ENCODE measurements at regions not wholly inside any gene's neighbourhood (a gene's known extent, or its start where the extent isn't known, plus 50 kb on each side); places are given as distances from the start of the nearest gene placed in this dataset.

GRCh38 chr7:41098846-41099245, 604.0 kb downstream of the INHBA start:
- Histone ChIP-seq H3K4me3 (ENCODE audit: low read depth in 1 of 2, low read length in 1 of 2) (no peak overlapping the region), H3K4me1 (ENCODE audit: control insufficient read depth in 1 of 2, insufficient read depth in 1 of 2, low read depth in 1 of 2, low read length in 1 of 2) (no peaks in the 10 kb centered on the region), H3K27ac (no peak overlapping the region), H3K27me3 (no peaks in the 10 kb centered on the region), H3K36me3 (no peaks in the 10 kb centered on the region), H3K9me3 (no peaks in the 10 kb centered on the region)
- TF ChIP-seq CTCF (IDR thresholded peaks at IDR 0.05), result no peak

GRCh38 chr7:41098402-41098801, 604.5 kb downstream of the INHBA start:
- Histone ChIP-seq H3K4me3 (ENCODE audit: low read depth in 1 of 2, low read length in 1 of 2) (no peak overlapping the region), H3K9me3 (no peaks in the 10 kb centered on the region), H3K27ac (no peak overlapping the region), H3K27me3 (no peaks in the 10 kb centered on the region), H3K36me3 (no peaks in the 10 kb centered on the region), H3K4me1 (ENCODE audit: control insufficient read depth in 1 of 2, insufficient read depth in 1 of 2, low read depth in 1 of 2, low read length in 1 of 2) (no peaks in the 10 kb centered on the region)
- TF ChIP-seq CTCF (IDR thresholded peaks at IDR 0.05), result no peak

- Histone ChIP-seq H3K4me3 (ENCODE audit: low read depth in 1 of 2, low read length in 1 of 2) (no peak overlapping the region), H3K4me1 (ENCODE audit: control insufficient read depth in 1 of 2, insufficient read depth in 1 of 2, low read depth in 1 of 2, low read length in 1 of 2) (no peaks in the 10 kb centered on the region), H3K27me3 (no peaks in the 10 kb centered on the region), H3K27ac (no peak overlapping the region), H3K36me3 (no peaks in the 10 kb centered on the region), H3K9me3 (no peaks in the 10 kb centered on the region)
- no peak for TF ChIP-seq CTCF (IDR thresholded peaks at IDR 0.05)
Measured at GRCh38 chr7:41097501-41097900, 605.4 kb downstream of the INHBA start.

- TF ChIP-seq CTCF (IDR thresholded peaks at IDR 0.05), result no peak
- H3K36me3 ChIP-seq, result no peaks in the 10 kb centered on the region
- no peaks in the 10 kb centered on the region for H3K27me3 ChIP-seq
- no peak overlapping the region for H3K27ac ChIP-seq
- no peaks in the 10 kb centered on the region for H3K9me3 ChIP-seq
- no peaks in the 10 kb centered on the region for H3K4me1 ChIP-seq (ENCODE audit: control insufficient read depth in 1 of 2, insufficient read depth in 1 of 2, low read depth in 1 of 2, low read length in 1 of 2)
- H3K4me3 ChIP-seq (ENCODE audit: low read depth in 1 of 2, low read length in 1 of 2), result no peak overlapping the region
Measured at GRCh38 chr7:41096917-41097316, 606.0 kb downstream of the INHBA start.

GRCh38 chr7:41093141-41093540, 609.7 kb downstream of the INHBA start:
- Histone ChIP-seq H3K36me3 (no peaks in the 10 kb centered on the region), H3K4me3 (ENCODE audit: low read depth in 1 of 2, low read length in 1 of 2) (no peak overlapping the region), H3K27me3 (no peaks in the 10 kb centered on the region), H3K27ac (no peak overlapping the region), H3K4me1 (ENCODE audit: control insufficient read depth in 1 of 2, insufficient read depth in 1 of 2, low read depth in 1 of 2, low read length in 1 of 2) (no peaks in the 10 kb centered on the region), H3K9me3 (no peaks in the 10 kb centered on the region)
- TF ChIP-seq CTCF (IDR thresholded peaks at IDR 0.05), result no peak

GRCh38 chr7:41085244-41085643, 617.6 kb downstream of the INHBA start:
- Histone ChIP-seq H3K36me3 (no peaks in the 10 kb centered on the region), H3K4me3 (ENCODE audit: low read depth in 1 of 2, low read length in 1 of 2) (no peak overlapping the region), H3K27ac (no peak overlapping the region), H3K27me3 (no peaks in the 10 kb centered on the region), H3K9me3 (no peaks in the 10 kb centered on the region), H3K4me1 (ENCODE audit: control insufficient read depth in 1 of 2, insufficient read depth in 1 of 2, low read depth in 1 of 2, low read length in 1 of 2) (no peaks in the 10 kb centered on the region)
- TF ChIP-seq CTCF (IDR thresholded peaks at IDR 0.05), result no peak
